Mesothelial cell of epicardium (in vitro differentiated cells): ENCODE measurements at regions not wholly inside any gene's neighbourhood (a gene's known extent, or its start where the extent isn't known, plus 50 kb on each side); places are given as distances from the start of the nearest gene placed in this dataset.

Experiments used
- DNase-seq, 2 experiments: peaks; one replicate each; pipeline ENCODE4 v3.0.0; 2021; ENCODE audit warnings: low spot score in 2 of 2; ENCODE audit not compliant: unreplicated experiment in 2 of 2
- H3K27ac Mint-ChIP-seq: 2 replicates; pipeline ENCODE4 v1.8.0; 2021; ENCODE audit warnings: mixed read lengths
- H3K27me3 Mint-ChIP-seq: 2 replicates; pipeline ENCODE4 v1.8.0; 2021; ENCODE audit warnings: low read depth, mixed read lengths
- H3K36me3 Mint-ChIP-seq: 2 replicates; pipeline ENCODE4 v1.8.0; 2021; ENCODE audit warnings: mixed read lengths
- H3K4me1 Mint-ChIP-seq: 2 replicates; pipeline ENCODE4 v1.8.0; 2021; ENCODE audit warnings: mixed read lengths
- H3K4me3 Mint-ChIP-seq: 2 replicates; pipeline ENCODE4 v1.8.0; 2021; ENCODE audit warnings: mild to moderate bottlenecking, moderate library complexity, mixed read lengths
- H3K9me3 Mint-ChIP-seq: 2 replicates; pipeline ENCODE4 v1.8.0; 2021; ENCODE audit warnings: mixed read lengths
- TF ChIP-seq, protein P1 (sequence below): fragments of 200-600 bp; sonication (generic); IDR thresholded peaks from one replicate; pipeline ENCODE4 v1.5.0; 2021; ENCODE audit warnings: antibody characterized with exemption; ENCODE audit not compliant: unreplicated experiment

DNA sequence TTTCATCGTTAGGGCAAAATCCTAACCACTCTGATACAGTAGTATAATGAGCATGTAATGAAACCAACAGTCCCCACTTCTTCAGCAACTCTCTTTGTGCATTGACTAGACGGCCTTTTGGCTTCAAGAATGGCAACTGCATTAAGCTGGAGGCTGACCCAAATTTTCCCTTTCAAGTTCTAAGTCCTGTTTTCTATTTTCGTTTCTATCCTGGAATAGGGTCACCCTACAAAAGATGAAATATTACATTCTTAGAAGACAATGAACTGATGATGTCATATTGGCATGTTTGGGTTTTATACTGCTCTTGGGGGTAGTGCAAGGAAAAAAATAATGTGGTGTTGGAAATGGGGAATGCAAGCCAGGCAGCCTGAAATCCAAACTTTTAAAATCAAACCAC is 254.4 kb downstream of the ETAA1 start:
- H3K27me3 Mint-ChIP-seq: no peaks in the 10 kb centered on the region
- H3K4me3 Mint-ChIP-seq: no peak overlapping the region
- no peak for DNase-seq
- TF ChIP-seq, protein P1, sequence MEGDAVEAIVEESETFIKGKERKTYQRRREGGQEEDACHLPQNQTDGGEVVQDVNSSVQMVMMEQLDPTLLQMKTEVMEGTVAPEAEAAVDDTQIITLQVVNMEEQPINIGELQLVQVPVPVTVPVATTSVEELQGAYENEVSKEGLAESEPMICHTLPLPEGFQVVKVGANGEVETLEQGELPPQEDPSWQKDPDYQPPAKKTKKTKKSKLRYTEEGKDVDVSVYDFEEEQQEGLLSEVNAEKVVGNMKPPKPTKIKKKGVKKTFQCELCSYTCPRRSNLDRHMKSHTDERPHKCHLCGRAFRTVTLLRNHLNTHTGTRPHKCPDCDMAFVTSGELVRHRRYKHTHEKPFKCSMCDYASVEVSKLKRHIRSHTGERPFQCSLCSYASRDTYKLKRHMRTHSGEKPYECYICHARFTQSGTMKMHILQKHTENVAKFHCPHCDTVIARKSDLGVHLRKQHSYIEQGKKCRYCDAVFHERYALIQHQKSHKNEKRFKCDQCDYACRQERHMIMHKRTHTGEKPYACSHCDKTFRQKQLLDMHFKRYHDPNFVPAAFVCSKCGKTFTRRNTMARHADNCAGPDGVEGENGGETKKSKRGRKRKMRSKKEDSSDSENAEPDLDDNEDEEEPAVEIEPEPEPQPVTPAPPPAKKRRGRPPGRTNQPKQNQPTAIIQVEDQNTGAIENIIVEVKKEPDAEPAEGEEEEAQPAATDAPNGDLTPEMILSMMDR: no peak
- no peak overlapping the region for H3K27ac Mint-ChIP-seq
- H3K36me3 Mint-ChIP-seq: peaks cover 9% of the 10 kb centered on the region
- peaks cover 41% of the 10 kb centered on the region for H3K4me1 Mint-ChIP-seq
- peaks cover 12% of the 10 kb centered on the region for H3K9me3 Mint-ChIP-seq

DNA sequence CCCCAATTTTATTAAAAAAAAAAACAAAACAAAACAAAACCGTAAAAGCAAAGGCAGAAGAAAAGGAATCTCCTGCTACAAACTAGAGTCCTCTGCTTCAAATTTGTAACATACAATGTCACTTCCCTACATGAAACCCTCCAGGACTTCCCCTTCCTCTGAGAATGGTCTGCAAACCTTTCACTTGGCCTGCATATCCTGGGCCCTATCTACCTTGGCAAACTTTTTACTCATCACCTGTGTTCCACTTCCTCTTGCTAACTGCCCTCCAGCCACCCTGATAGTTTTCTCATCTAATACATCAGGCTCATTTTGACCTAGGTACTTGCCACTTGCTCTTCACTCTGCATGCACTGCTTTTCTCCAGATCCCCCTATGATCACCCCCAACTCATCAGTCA is 255.5 kb downstream of the ETAA1 start:
- H3K27ac Mint-ChIP-seq: no peak overlapping the region
- DNase-seq: no peak
- H3K36me3 Mint-ChIP-seq: peaks cover 9% of the 10 kb centered on the region
- no peaks in the 10 kb centered on the region for H3K27me3 Mint-ChIP-seq
- H3K4me3 Mint-ChIP-seq: no peak overlapping the region
- H3K9me3 Mint-ChIP-seq: peaks cover 15% of the 10 kb centered on the region
- TF ChIP-seq, protein P1: no peak
- H3K4me1 Mint-ChIP-seq: peaks cover 41% of the 10 kb centered on the region

DNA sequence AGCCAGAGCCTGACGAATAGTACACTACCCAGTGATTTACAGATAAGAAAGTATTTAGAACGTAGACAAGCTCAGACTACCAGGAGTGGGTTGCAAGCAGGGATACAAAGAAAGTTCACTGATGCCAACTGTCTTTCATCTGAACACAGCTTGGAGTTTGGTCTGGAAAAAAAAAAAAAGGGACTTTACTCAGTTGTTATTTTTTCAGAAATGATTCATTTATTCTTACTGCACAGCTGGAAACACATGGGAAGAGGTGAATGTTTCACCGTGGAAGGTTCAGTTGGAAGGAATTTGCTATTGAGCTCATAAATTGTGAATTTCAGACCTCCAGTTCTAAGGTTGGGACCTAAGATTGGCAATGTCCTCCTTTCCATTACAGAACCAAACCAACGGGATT is 259.7 kb downstream of the ETAA1 start:
- Mint-ChIP-seq H3K27ac (no peak overlapping the region), H3K36me3 (peaks cover 15% of the 10 kb centered on the region), H3K27me3 (no peaks in the 10 kb centered on the region), H3K4me3 (no peak overlapping the region), H3K9me3 (peaks cover 15% of the 10 kb centered on the region), H3K4me1 (peaks cover 5% of the 10 kb centered on the region)
- TF ChIP-seq, protein P1: no peak
- no peak for DNase-seq

DNA sequence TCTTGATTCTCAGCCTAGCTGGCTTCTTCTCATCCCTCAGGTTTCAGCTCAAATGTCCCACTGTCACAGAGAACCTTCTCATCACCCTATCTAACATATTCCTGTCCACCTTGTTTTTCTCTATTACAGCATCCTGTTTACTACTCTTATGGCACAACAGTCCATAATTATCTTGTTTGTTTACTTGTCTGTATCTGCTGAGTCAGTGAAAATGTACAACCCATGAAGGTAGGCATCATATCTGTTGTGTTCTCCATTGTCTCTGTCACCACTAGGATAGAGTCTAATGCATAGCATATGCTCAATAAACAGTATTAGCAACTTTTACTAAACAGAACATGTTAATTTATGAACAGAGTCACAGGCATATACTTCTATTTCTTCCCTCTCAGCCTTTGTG is 261.7 kb downstream of the ETAA1 start:
- Mint-ChIP-seq H3K27me3 (no peaks in the 10 kb centered on the region), H3K4me1 (no peaks in the 10 kb centered on the region), H3K36me3 (peaks cover 11% of the 10 kb centered on the region), H3K27ac (no peak overlapping the region), H3K9me3 (peaks cover 12% of the 10 kb centered on the region), H3K4me3 (no peak overlapping the region)
- TF ChIP-seq, protein P1: no peak
- no peak for DNase-seq

DNA sequence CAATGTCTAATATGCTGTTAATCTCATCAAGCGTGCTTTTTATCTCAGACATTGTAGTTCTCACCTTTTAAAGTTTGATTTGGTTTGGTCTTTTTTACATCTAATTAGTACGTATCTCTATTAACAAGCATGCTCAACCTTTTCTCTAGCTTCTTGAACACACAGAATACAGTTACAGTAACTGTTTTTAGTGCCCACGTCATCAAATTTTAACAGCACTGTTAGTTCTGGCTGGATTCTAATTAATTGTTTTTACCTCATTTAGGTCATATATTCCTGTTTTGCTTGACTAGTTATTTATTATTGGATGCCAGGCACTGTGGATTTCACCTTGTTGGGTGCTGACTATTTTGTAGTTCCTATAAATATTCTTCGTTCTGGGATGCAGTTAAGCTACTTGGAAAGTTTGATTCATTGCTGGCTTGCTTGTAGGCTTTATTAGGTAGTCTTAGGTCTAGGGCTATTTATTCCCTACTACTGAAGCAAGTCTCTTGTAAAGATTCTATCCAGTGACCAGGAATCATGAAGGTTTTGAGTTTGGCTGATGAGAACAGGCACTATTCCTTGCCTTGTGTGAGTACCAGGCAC is 263.0 kb downstream of the ETAA1 start:
- H3K4me1 Mint-ChIP-seq: no peaks in the 10 kb centered on the region
- TF ChIP-seq, protein P1: no peak
- H3K36me3 Mint-ChIP-seq: peaks cover 10% of the 10 kb centered on the region
- H3K27ac Mint-ChIP-seq: no peak overlapping the region
- no peak for DNase-seq
- H3K9me3 Mint-ChIP-seq: peaks cover 10% of the 10 kb centered on the region
- no peaks in the 10 kb centered on the region for H3K27me3 Mint-ChIP-seq
- no peak overlapping the region for H3K4me3 Mint-ChIP-seq

DNA sequence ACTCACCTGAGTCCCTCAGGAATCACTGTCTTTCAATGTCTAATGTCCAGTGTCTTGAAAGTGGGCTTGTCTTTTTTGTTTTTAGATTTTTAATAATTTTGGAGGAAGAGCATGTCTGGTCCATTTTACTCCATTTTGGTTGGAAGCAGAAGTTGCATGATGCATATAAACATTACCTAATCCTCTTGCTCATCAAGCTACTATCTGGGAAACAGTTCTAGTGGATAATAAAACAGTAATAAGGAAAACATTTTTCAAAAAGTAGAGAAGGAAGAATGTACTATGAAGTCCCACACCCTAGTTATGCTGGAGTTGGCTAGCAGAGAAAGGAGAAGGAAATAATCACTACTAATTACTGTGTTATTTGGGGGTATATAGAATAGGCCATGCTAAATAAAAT is 263.7 kb downstream of the ETAA1 start:
- Mint-ChIP-seq H3K9me3 (peaks cover 7% of the 10 kb centered on the region), H3K4me1 (no peaks in the 10 kb centered on the region), H3K27me3 (no peaks in the 10 kb centered on the region), H3K4me3 (no peak overlapping the region), H3K36me3 (peaks cover 8% of the 10 kb centered on the region), H3K27ac (no peak overlapping the region)
- TF ChIP-seq, protein P1: no peak
- no peak for DNase-seq
